Limb (tissue), 2 donors: ENCODE measurements at regions not wholly inside any gene's neighbourhood (a gene's known extent, or its start where the extent isn't known, plus 50 kb on each side); places are given as distances from the start of the nearest gene placed in this dataset.
"Not testable (repeated sequence)": the region's sequence is repeated elsewhere in the genome, so short reads cannot be mapped to it uniquely, and the experiment has no call there.

ENCODE experiments used
- DNase-seq, 2 donors: peaks; one replicate each; pipeline ENCODE4 v3.0.0-alpha.2; 2016; ENCODE audit errors: extremely low spot score in 2 of 2

- DNase-seq, result no peak
Measured at GRCh38 chr13:65310663-65311328, 1919.3 kb downstream of the PCDH9 start.

GRCh38 chr13:65309906-65310305, 1920.2 kb downstream of the PCDH9 start:
- DNase-seq, result no peak

- DNase-seq, result not testable (repeated sequence)
Measured at GRCh38 chr13:65308729-65309128, 1921.4 kb downstream of the PCDH9 start.

- no peak for DNase-seq
Measured at GRCh38 chr13:65307056-65307455, 1923.1 kb downstream of the PCDH9 start.

- DNase-seq, result no peak
Measured at GRCh38 chr13:65302691-65303090, 1927.4 kb downstream of the PCDH9 start.

GRCh38 chr13:65301506-65301905, 1928.6 kb downstream of the PCDH9 start:
- no peak for DNase-seq

- no peak for DNase-seq
Measured at GRCh38 chr13:65300220-65300619, 1929.9 kb downstream of the PCDH9 start.

GRCh38 chr13:65293530-65294198, 1936.5 kb downstream of the PCDH9 start:
- no peak for DNase-seq

- peak in 1 of 2 donors; percentile 10 for DNase-seq
Measured at GRCh38 chr13:65292488-65292901, 1937.6 kb downstream of the PCDH9 start.

GRCh38 chr13:65287405-65287804, 1942.7 kb downstream of the PCDH9 start:
- DNase-seq, result no peak

- no peak for DNase-seq
Measured at GRCh38 chr13:65275838-65276630, 1954.1 kb downstream of the PCDH9 start.

GRCh38 chr13:65275108-65275507, 1955.0 kb downstream of the PCDH9 start:
- no peak for DNase-seq

- not testable (repeated sequence) for DNase-seq
Measured at GRCh38 chr13:65273811-65274420, 1956.2 kb downstream of the PCDH9 start.

- no peak for DNase-seq
Measured at GRCh38 chr13:65268009-65268408, 1962.1 kb downstream of the PCDH9 start.

- no peak for DNase-seq
Measured at GRCh38 chr13:65265988-65266387, 1964.1 kb downstream of the PCDH9 start.

GRCh38 chr13:65264066-65264465, 1966.1 kb downstream of the PCDH9 start:
- no peak for DNase-seq

GRCh38 chr13:65260946-65261891, 1968.9 kb downstream of the PCDH9 start:
- peak in 1 of 2 donors; percentile 14 for DNase-seq

GRCh38 chr13:65240773-65241172, 1989.4 kb downstream of the PCDH9 start:
- DNase-seq, result no peak

GRCh38 chr13:65236841-65237418, 1993.2 kb downstream of the PCDH9 start:
- no peak for DNase-seq

GRCh38 chr13:65217471-65217995, 2012.6 kb downstream of the PCDH9 start:
- DNase-seq, result no peak
